DND-41 (cell line): ENCODE measurements at regions not wholly inside any gene's neighbourhood (a gene's known extent, or its start where the extent isn't known, plus 50 kb on each side); places are given as distances from the start of the nearest gene placed in this dataset.

Source experiments
- ATAC-seq: fragments of 200-7000 bp; cut with Tn5 transposase; 3 replicates; pipeline ENCODE4 v1.9.1; 2021; ENCODE audit warnings: low read depth; ENCODE audit not compliant: insufficient read depth
- DNase-seq: peaks from one replicate; pipeline ENCODE4 v3.0.0-alpha.2; 2020
- H2AFZ ChIP-seq: 2 replicates; pipeline ENCODE4 v1.6.0; 2012; ENCODE audit warnings: low read depth, low read length
- H3K27ac ChIP-seq: 2 replicates; pipeline ENCODE4 v1.5.1; 2012; ENCODE audit warnings: low read length, inconsistent platforms
- H3K27me3 ChIP-seq: fragments of 200-600 bp; sonication (generic); 2 replicates; pipeline ENCODE4 v1.6.0; 2012; ENCODE audit warnings: low read length, mild to moderate bottlenecking, inconsistent platforms; ENCODE audit not compliant: insufficient read depth, poor library complexity
- H3K36me3 ChIP-seq: 2 replicates; pipeline ENCODE4 v1.5.1; 2012; ENCODE audit warnings: low read length, inconsistent platforms; ENCODE audit not compliant: insufficient read depth
- H3K4me1 ChIP-seq: 2 replicates; pipeline ENCODE4 v1.5.1; 2012; ENCODE audit warnings: mild to moderate bottlenecking, low read length; ENCODE audit not compliant: insufficient read depth
- H3K4me2 ChIP-seq: 2 replicates; pipeline ENCODE4 v1.6.0; 2012; ENCODE audit warnings: mild to moderate bottlenecking, moderate library complexity, low read length, inconsistent platforms; ENCODE audit not compliant: insufficient read depth
- H3K4me3 ChIP-seq, 2 experiments: fragments of 200-600 bp in 1 of 2; shearing (Covaris generic) in 1 of 2; 2 replicates each; pipeline ENCODE4 v1.5.1; 2012 to 2016; ENCODE audit warnings: inconsistent platforms in 2 of 2, low read length in 2 of 2, mild to moderate bottlenecking in 2 of 2, low read depth in 1 of 2, moderate library complexity in 1 of 2
- H3K79me2 ChIP-seq: 2 replicates; pipeline ENCODE4 v1.6.0; 2012; ENCODE audit warnings: low read length, inconsistent platforms; ENCODE audit not compliant: insufficient read depth
- H3K9ac ChIP-seq: 2 replicates; pipeline ENCODE4 v1.6.0; 2012; ENCODE audit warnings: low read depth, mild to moderate bottlenecking, inconsistent platforms, low read length, moderate library complexity
- H3K9me3 ChIP-seq: 2 replicates; pipeline ENCODE4 v1.5.1; 2012; ENCODE audit warnings: low read length, moderate library complexity, mild to moderate bottlenecking, inconsistent platforms; ENCODE audit not compliant: insufficient read depth, severe bottlenecking
- H4K20me1 ChIP-seq: 2 replicates; pipeline ENCODE4 v1.6.0; 2012; ENCODE audit warnings: low read length; ENCODE audit not compliant: insufficient read depth
- EZH2 ChIP-seq: IDR thresholded peaks from 3 replicates; pipeline ENCODE4 v1.6.1; 2012; ENCODE audit warnings: borderline replicate concordance, low read depth, mild to moderate bottlenecking, moderate library complexity, low read length, inconsistent platforms; ENCODE audit not compliant: severe bottlenecking
- TF ChIP-seq, protein P1 (sequence below): IDR thresholded peaks from 2 replicates; pipeline ENCODE4 v1.5.1; 2012; ENCODE audit warnings: borderline replicate concordance, low read length, moderate library complexity, mild to moderate bottlenecking; ENCODE audit not compliant: poor library complexity, severe bottlenecking; ENCODE audit errors: extremely low read depth

DNA sequence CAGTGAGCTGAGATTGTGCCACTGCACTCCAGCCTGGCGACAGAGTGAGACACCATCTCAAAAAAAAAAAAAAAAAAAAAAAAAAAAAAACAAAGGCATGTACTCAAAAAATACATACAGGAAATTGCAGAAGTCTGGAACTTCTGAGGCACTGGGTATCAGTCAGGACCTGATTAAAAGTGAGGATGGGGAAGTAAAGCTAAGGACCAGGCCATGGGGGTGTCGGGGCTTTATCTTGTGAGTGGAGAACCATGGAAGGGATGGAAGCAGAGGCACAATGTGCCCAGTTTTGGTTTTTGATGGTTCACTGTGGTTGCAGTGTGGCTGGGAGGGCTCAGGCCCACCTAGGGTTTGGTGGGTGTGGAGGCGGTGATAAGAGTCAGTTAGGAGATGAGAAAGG is 212.7 kb upstream of the PIK3R1 start:
- no peak for TF ChIP-seq EZH2
- TF ChIP-seq, protein P1, sequence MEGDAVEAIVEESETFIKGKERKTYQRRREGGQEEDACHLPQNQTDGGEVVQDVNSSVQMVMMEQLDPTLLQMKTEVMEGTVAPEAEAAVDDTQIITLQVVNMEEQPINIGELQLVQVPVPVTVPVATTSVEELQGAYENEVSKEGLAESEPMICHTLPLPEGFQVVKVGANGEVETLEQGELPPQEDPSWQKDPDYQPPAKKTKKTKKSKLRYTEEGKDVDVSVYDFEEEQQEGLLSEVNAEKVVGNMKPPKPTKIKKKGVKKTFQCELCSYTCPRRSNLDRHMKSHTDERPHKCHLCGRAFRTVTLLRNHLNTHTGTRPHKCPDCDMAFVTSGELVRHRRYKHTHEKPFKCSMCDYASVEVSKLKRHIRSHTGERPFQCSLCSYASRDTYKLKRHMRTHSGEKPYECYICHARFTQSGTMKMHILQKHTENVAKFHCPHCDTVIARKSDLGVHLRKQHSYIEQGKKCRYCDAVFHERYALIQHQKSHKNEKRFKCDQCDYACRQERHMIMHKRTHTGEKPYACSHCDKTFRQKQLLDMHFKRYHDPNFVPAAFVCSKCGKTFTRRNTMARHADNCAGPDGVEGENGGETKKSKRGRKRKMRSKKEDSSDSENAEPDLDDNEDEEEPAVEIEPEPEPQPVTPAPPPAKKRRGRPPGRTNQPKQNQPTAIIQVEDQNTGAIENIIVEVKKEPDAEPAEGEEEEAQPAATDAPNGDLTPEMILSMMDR, result no peak
- no peak overlapping the region for H2AFZ ChIP-seq
- H4K20me1 ChIP-seq, result no peaks in the 10 kb centered on the region
- DNase-seq (no peak), ATAC-seq (no peak)
- no peak overlapping the region for H3K4me3 ChIP-seq
- no peaks in the 10 kb centered on the region for H3K27me3 ChIP-seq
- H3K36me3 ChIP-seq, result no peaks in the 10 kb centered on the region
- no peak overlapping the region for H3K9ac ChIP-seq
- H3K9me3 ChIP-seq, result no peaks in the 10 kb centered on the region
- H3K27ac ChIP-seq, result no peak overlapping the region
- H3K4me1 ChIP-seq, result no peaks in the 10 kb centered on the region
- no peaks in the 10 kb centered on the region for H3K79me2 ChIP-seq
- no peak overlapping the region for H3K4me2 ChIP-seq

DNA sequence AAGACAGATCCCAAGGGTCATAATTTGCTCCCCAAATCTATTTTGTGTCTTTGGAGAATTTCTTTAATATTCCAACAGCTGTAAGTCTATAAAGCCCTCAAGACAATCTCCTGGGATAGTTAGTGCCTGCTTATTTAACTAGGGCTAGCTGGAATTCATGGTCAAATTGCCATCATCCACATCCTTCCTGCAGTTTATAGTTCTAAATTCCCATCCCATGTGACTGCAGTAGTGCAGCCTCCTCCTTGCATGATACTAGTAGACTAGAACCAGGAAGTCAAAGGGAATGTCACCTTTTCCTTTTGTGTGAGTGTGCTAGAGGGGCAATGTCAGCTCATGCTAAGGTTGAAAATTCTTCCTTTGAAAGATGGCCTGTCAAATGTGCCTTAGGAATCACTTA is 214.8 kb upstream of the PIK3R1 start:
- no peak overlapping the region for H3K27ac ChIP-seq
- no peak overlapping the region for H3K4me2 ChIP-seq
- no peak for DNase-seq
- H3K9me3 ChIP-seq, result no peaks in the 10 kb centered on the region
- no peak overlapping the region for H2AFZ ChIP-seq
- H3K4me1 ChIP-seq, result no peaks in the 10 kb centered on the region
- no peaks in the 10 kb centered on the region for H4K20me1 ChIP-seq
- no peak for ATAC-seq
- H3K79me2 ChIP-seq, result no peaks in the 10 kb centered on the region
- H3K36me3 ChIP-seq, result no peaks in the 10 kb centered on the region
- H3K9ac ChIP-seq, result no peak overlapping the region
- no peaks in the 10 kb centered on the region for H3K27me3 ChIP-seq
- TF ChIP-seq, protein P1, result no peak
- no peak for TF ChIP-seq EZH2
- H3K4me3 ChIP-seq, result no peak overlapping the region

DNA sequence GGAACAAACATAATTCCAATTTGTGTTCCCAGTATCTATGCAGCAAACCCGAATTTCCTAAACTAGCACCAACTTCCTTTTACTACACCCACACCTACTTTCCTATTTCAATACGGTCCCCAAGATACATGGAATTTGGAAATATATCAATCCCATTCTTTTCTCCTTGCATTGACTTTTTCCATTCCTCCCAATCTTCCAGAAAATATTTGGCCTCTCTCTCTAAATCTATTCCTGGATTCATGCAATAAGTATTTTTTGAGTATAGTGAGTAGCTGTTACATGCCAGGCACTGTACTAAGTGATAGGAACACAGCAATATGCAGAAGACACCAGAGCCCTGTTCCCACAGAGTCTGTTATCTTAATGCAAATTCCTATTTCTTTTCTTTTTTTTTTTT is 216.2 kb upstream of the PIK3R1 start:
- H3K27ac ChIP-seq, result no peak overlapping the region
- H3K4me2 ChIP-seq, result no peak overlapping the region
- no peak overlapping the region for H2AFZ ChIP-seq
- DNase-seq (no peak), ATAC-seq (no peak)
- H4K20me1 ChIP-seq, result no peaks in the 10 kb centered on the region
- no peak for TF ChIP-seq EZH2
- TF ChIP-seq, protein P1, result no peak
- H3K9ac ChIP-seq, result no peak overlapping the region
- no peak overlapping the region for H3K4me3 ChIP-seq
- no peaks in the 10 kb centered on the region for H3K79me2 ChIP-seq
- H3K36me3 ChIP-seq, result no peaks in the 10 kb centered on the region
- no peaks in the 10 kb centered on the region for H3K9me3 ChIP-seq
- no peaks in the 10 kb centered on the region for H3K4me1 ChIP-seq
- H3K27me3 ChIP-seq, result no peaks in the 10 kb centered on the region

DNA sequence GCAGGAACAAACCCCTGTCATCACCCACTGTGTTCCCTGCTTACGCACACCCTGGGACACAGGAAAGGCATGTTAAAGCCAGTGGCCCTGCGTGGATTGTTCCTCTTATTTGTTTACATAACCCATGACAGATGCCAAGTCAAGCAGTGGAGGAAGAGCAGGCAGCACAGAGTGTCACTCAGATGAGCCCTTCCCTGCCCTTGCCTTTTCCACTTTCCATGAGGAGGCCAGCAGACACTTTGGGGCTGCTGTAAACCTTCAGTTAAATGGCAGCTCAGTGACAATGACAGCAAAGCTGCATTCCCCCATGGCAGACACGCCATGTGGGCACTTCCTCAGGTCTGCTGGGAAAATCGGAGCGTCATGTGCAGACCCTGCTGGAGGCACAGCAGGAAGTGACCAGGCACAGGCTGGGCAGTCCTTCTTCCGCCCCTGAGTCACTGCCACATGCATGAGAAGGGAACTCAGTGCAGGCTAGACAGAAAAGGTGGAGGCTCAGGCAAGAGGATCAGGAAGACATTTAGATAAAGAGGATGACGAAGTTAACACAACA is 216.8 kb upstream of the PIK3R1 start:
- H3K4me2 ChIP-seq, result no peak overlapping the region

More for the DNA sequence above, 216.8 kb upstream of the PIK3R1 start:
- Histone ChIP-seq H3K4me1 (no peaks in the 10 kb centered on the region), H3K9ac (no peak overlapping the region), H2AFZ (no peak overlapping the region), H3K9me3 (no peaks in the 10 kb centered on the region), H3K27me3 (no peaks in the 10 kb centered on the region), H3K36me3 (no peaks in the 10 kb centered on the region), H3K4me3 (no peak overlapping the region), H4K20me1 (no peaks in the 10 kb centered on the region), H3K79me2 (no peaks in the 10 kb centered on the region), H3K27ac (no peak overlapping the region)
- TF ChIP-seq, protein P1, result no peak
- no peak for TF ChIP-seq EZH2
- DNase-seq (no peak), ATAC-seq (no peak)
